NK-92 (cell line): ENCODE measurements at regions not wholly inside any gene's neighbourhood (a gene's known extent, or its start where the extent isn't known, plus 50 kb on each side); places are given as distances from the start of the nearest gene placed in this dataset.
"Not testable (repeated sequence)": the region's sequence is repeated elsewhere in the genome, so short reads cannot be mapped to it uniquely, and the experiment has no call there.

Source experiments
- DNase-seq: peaks from one replicate; lab custom pipeline; 2025; ENCODE audit not compliant: unreplicated experiment; lab: John Stamatoyannopoulos, UW

DNA sequence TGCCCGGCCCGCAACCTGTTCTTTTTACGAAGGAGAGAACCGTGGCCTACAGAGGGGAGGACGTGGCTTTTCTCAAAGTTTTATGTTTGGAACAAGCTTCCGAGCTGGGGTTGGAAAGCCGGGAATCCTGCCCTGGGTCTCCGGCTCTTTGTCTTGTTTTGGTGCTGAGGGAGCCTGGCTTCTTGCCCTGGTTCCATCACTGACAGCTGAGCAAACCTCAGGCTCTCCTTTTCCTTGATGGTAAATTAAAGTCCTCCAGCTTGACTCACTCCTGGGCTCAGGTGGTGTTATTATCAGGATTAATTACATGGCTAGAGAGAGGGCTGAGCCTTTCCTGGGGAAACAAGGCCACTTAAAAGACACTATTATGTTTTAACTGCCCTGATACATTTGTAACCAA is 289.5 kb upstream of the RGMA start:
- DNase-seq, result no peak

GRCh38 chr15:93372865-93373223 is 283.8 kb upstream of the RGMA start:
- DNase-seq, result no peak

DNA sequence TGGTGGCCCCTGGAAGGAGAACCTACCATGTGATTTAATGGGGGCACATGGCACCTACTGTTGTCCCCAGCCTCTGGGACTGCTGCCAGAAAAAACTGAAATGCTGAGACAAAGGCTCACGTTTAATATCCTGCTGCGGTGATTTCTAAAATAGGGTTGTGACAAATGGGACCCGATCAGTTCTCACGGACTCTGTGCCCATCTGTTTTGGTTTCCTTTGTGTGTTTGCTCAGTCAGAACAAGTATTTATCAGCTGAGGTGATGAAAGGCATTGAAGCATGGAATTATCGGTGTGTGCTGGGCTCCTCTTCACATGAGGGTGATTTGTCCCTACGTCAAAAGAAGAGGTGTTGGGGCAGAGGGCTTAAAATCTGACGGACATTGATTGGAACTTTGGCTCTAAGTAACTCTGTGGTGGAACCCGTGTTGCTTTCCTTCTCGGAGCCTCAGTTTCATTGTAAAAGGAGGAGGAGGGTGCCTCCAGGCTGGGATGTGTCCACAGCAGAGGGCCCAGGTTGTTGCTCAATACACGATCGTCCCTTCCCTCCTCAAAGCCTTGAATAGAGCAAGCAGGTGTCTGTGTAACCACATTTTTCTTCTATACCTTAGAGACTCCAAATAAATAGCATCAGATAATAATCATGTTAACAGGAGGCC is 283.3 kb upstream of the RGMA start:
- DNase-seq, result no peak

- no peak for DNase-seq
These were observed 277.5 kb upstream of the RGMA start for GRCh38 chr15:93366387-93367100.

- no peak for DNase-seq
These were observed 273.8 kb upstream of the RGMA start for GRCh38 chr15:93362821-93363220.

GRCh38 chr15:93362203-93362602 is 273.2 kb upstream of the RGMA start:
- DNase-seq, result no peak

DNA sequence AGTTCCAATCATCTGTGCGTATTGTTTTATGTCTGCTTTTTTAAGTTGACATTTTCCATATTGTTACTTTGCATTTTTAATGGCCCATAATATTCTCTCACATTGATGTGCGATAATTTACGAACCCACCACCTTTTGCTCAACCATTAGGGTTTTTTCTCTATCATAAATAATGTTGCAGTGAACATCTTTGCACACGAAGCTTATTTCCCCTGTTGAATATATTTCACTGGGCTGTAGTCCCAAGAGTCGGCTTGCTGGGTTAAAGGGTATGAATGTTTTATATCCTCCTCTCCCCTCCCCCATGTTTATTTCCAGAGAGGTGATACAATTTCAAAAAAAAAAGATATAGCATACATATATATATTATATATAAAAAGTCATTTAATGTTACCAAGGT is 272.7 kb upstream of the RGMA start:
- DNase-seq, result no peak

DNA sequence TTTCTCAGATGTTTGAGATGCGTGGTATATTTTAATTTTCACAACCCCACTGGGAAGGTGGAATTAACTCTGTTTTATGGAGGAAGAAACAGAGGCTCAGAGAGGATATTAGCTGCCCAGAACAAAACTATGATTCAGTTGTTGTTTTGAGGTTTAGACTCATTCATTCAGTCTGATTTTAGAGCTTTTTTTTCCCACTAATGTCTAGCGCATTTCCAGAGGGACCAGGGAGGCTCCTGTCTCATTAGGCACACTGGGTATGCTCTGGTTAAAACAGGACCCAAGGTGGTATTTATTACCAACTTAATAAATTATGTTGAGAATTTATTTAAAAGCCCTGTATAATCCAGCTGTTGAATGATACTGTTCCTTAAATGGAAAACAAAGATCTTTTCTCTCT is 272.0 kb upstream of the RGMA start:
- no peak for DNase-seq

GRCh38 chr15:93360318-93360717 is 271.3 kb upstream of the RGMA start:
- DNase-seq, result no peak

DNA sequence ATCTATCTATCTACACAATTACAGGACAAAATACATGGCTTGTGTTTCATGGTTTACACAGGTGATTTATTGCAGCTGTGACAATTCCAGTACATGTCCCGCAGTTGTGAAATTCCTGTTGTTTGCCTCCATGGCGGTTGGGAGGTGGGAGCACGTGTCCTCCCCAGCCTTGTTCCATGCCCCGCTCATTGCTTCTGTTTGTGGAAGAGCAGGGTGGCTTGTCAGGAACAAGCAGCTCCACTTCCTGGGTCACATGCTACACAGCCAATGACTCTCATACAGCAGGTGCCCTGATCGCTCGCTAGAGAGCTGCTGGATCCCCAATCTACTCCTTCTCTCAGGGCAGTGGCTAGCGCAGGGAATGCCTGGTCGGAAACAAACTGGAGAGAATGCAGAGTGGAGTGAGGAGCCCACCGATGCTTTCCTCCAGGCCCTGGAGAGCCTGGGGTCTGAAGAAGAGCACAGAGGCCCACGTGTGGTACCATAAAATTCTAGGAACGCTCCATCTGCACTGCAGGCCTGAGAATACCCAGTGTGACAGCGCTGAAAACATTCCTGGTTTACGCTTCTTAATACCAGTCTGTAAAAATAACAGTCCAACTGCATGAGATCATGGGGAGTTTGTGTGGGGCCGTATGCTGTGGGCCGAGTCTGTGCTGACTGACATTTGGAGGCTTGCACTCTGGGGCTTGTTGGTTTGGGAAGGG is 270.6 kb upstream of the RGMA start:
- no peak for DNase-seq

GRCh38 chr15:93359060-93359408 is 270.0 kb upstream of the RGMA start:
- no peak for DNase-seq

DNA sequence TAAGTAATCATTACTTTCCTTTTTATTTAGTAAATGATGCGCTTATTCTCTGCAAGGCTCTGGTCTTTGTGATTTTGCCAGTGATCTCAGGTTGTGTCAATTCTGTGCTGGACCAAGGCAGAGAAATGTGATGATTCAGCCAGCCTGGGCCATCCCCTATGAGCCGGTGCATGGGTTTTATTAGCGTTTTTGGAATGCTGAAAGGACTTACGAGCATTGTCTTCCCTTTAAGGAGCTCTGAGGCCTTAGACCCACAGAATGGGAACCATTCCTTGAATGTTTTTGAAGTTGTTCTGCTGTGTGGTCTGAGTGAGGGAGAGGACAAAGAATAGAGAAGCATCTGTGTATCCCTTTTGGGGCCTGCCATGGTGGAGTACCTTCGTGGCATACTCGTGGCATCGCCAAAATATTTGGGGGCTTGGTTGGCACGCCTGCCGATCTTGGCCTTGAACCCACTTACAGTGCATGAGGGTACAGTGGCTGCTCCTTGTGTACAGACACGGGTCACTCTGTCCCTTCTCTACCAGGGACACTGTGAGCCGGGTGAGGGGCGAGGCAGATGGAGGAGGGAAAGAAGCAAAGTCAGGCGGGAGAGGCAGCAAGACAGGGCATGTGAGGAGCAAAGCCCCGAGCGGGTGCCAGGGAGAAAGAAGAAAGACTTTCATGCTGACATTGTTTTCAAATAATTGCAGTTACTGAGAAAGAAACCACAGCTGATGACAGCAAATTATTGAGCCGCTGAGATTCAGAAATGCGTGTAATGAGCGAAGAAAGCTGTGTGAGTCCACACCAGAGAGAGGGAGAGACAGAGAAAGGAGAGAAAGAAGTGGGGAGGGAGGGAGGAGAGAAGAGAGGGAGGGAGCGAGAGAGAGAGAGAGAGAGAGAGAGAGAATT is 269.4 kb upstream of the RGMA start:
- DNase-seq, result no peak

DNA sequence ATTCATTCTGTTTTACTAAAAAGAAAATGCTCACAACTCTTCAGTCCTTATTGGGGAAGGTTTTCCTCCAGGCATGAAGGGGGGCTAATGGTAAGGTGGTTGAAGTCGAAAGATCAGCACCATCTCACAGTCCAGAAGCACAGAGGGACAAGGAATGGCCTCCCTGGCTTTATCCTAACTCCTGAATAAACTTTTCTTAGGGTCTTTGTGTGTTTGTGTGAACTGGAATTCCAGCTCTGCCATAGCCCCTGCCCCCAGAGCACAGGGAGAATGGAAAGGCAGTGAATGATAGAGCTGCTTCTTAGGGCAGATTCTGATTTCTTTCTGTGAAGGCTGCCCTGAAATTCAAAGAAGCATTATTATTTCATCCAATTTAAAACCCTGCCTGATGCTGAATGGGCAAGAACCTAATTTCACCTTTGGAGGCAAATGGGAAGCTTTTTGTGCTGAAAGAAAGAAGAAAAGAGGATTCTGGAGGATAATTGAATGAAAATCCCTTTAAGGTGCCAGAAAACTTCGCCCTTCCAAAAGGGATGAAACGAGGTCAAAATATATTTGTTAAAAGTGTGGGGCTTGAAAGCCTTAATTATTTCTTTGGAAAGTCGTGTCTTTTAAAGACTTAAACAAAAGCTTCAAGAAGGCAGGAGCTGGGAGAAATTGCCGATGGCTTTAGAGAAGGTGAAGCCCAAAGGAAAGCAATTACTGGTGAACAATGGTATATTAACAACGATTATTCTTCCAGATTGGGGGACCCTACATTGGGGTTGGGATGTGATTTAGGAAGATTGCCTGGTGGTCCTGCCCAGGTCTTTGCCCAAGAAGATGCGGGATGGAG is 259.9 kb upstream of the RGMA start:
- no peak for DNase-seq

- DNase-seq, result no peak
These were observed 259.0 kb upstream of the RGMA start for GRCh38 chr15:93347986-93348385.

- no peak for DNase-seq
These were observed 257.0 kb upstream of the RGMA start for GRCh38 chr15:93345981-93346380.

DNA sequence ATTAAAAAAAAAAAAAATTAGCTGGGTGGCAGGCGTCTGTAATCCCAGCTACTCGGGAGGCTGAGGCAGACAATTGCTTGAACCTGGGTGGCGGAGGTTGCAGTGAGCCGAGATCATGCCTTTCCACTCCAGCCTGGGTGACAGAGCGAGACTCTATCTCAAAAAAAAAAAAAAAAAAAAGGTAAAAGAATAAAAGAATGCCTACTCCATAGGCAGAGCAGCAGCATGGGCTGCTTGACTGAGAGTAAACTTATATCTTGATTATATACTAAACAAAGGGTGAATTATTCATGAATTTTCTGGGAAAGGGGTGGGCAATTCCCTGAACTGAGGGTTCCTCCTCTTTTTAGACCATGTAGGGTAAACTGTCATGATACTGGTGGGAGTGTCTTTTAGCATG is 254.4 kb upstream of the RGMA start:
- not testable (repeated sequence) for DNase-seq

DNA sequence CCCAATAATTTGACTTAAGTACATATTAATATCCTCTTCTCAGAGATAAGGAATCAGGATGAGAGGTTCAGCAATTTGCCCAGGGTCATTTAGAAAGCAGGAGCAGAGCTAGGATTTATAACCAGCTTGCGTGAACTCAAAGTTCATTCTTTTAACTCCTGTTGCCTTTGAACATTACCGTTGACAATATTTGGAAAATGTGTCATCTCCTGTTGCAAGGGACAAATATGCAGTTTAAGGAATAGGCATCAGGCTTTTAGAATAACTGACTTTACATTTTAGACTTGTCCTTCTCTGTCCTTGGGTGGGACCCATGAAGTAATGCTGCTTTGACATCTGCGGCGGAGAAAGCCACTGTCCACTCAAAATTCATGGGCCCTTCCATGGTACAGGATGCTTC is 252.2 kb upstream of the RGMA start:
- no peak for DNase-seq

DNA sequence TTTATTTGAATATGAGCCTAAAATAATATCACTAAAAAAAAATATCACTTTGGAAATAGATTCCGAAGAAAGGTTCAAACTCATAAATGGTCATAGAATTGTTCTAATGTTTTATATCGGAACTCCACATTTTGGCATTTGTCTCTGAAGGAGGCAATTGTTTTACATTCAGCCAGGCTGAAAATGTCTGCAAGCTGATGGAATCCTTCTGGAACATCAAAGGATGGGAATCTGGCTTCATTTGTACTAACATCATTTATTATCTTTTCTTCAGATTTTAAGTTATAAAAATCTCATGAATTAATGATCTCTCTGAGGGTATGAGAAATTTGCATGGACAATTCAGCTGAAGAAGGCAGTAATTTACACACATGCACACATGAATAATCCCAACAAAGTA is 251.4 kb upstream of the RGMA start:
- DNase-seq, result no peak

DNA sequence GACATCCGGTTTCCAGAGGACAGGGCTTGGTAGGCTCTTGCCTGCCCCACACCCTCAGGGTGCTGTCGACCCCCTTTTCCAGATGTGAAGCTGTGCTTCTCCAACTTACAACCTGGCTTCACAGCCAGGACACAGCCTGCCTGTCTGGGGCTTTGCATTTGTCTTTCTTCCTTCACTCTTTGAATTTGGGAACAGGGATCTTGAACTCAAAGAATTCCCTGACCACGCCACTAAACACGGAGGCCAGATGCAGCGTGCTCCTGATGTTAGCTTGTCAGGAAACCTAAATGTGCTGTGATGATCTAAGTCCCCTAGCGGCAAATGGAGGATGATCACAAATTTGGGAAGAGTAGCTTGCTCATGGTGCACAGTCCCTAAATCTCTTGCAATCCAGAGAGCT is 244.8 kb upstream of the RGMA start:
- no peak for DNase-seq

GRCh38 chr15:93333126-93333525 is 244.1 kb upstream of the RGMA start:
- not testable (repeated sequence) for DNase-seq

DNA sequence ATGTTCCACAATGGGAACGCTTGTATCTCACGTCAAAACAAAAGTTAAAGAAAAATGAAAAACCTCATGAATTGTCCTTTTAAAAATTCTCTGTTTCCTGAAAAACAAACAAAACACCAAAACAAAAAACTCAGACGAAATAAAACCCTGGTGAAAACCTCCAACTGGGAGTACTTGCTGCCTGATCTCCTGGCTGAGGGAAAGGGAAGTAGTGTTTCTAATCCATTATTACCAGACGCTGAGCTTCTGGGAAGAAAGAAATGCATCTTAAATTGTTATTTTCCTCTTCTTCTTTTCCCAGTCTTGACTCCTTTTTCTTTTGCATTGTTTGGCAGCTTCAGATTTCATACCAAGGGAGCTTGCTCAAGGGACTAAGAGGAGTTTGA is 243.2 kb upstream of the RGMA start:
- DNase-seq, result no peak
